NCI-H526 treated with DMSO at 0.1 percent for 48 hours (cell line): ENCODE measurements at regions not wholly inside any gene's neighbourhood (a gene's known extent, or its start where the extent isn't known, plus 50 kb on each side); places are given as distances from the start of the nearest gene placed in this dataset.

Source experiments
- DNase-seq: peaks from one replicate; lab custom pipeline; 2025; lab: John Stamatoyannopoulos, UW

DNA sequence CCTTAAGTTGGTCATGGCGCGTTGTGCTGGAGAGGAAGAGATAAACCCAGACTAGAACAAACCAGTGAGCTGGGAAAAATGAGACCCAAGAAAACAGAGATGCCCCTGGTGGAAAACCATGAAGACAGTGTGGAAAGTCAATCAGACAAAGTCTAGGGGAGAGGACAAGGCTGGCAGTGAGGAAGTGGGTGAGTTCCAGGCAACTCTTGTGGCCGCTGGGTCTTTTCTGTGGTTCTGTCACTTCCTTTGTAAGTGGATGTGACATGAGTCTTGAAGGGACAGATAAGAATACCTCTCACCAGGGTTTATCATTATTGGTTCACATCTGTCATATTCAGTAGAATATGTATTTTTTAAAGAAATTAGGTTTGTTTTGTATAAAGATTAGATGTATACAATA is 738.4 kb downstream of the DHX35 start:
- DNase-seq, result no peak

DNA sequence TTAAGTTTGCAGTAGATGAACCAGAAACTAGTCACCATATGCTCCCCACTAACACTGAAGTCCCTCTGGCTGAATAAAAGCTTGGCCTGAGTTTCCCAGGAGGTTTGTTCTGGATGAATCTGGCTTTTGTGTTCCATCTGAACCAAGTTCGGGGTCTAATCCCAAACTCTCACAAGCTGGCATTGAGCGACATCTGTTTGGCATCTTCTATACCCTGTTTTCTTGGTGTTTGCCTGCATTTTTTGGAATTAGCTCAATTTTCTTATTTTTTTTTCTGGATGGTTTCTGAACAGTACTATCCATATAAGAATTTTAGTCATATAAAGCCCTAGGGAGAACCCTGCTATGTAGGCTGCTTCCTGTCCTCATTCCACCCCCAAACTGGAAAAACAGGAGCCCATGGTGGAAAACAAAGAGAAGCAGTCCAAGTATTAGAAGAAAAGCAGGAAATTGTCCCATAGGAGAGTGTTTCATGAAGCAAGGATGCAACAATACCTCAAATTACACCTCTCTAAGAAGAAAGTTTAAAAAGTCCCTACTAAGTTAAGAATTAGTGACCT is 737.1 kb downstream of the DHX35 start:
- DNase-seq, result no peak

DNA sequence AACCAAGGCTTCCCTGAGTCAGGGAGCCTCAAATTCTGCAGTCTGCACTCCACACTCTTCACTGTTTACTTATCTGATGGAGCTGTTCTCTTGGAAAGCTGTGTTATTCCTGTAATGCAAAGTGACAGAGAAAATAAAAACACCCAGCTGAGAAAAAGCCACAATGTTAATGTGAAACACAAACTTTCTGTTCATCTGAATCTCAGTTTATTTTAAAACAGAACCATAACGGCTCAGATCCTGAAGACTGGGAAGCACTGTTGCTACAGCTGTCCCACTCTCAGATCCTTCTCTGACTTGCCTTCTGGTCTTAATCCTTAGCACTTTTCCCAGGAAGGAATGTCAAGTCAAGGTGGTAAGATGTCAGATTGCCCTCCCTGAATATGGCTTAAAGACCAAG is 736.6 kb downstream of the DHX35 start:
- DNase-seq, result no peak

DNA sequence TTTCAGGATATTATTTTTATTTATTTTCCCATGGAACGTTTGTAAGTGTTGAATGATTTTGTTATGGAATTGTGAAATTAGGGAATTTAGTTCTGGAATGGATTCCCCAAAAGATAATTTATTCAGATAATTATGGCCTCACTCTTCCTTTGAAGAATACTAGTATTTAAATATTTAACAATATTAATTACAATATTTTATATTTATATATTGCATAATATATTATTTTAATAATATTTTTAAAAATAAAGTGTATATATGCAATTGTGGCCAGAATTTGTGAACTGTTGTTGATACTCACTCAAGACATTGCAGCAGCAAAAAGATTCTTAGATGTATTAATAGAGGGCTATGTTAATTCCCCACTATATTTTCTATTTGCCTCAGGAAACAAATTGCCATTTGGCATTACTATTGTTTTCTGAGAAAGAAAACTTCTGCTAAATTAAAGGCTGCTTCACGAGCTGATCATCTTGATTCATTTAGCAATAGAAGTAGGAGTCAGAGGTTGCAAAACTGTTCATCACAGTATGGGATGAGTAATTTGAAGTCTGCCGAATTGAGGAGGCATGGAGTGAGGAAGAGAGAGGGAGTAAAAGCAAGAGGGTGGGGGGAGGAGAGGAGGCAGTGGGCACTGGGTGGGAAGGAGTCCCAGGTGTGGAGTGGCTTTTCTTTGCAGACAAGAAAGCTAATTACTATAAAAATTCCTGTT is 729.2 kb downstream of the DHX35 start:
- DNase-seq, result no peak

DNA sequence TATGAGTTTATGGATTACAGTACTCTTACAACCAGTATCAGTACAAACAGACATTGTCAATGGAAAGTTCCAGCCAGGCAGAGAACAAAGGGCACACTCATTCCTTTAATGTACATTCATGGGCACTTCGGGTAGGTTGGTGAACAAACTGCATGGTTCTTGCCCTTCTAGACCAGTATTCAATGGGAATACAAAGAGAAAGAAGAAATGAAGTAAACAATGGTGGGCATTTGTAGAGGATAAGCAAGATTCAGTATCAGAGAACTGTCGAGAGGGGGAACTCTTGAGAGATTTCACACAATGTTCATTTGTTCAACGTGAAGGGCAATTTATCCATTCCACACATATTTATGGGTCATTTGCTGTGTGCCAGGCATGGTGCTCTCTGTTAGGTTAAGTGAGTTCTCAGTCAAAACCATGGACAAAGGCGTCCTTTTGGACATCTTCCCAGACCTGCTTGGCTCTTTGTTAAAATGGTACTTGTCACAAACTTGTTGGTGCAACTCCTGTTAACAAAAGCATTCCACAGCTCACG is 714.8 kb downstream of the DHX35 start:
- no peak for DNase-seq

DNA sequence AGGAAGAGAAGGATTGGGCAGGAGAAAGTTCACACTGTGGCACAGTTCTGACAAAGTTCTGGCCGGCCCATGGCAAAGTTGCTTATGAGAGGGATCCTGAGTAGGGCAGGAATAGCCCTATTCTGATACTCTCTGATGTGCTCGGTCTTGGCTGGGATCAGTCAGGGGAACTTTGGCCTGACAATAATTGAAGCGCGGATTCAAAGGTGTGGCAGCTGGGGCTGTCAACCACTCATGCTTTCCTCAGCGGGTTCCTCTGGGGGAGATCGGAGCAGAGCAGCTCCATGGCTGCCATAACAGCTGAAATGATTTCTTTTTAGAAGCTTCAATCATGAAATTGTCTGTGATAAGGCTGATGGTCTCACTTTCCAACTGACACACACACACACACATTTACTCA is 714.1 kb downstream of the DHX35 start:
- no peak for DNase-seq

DNA sequence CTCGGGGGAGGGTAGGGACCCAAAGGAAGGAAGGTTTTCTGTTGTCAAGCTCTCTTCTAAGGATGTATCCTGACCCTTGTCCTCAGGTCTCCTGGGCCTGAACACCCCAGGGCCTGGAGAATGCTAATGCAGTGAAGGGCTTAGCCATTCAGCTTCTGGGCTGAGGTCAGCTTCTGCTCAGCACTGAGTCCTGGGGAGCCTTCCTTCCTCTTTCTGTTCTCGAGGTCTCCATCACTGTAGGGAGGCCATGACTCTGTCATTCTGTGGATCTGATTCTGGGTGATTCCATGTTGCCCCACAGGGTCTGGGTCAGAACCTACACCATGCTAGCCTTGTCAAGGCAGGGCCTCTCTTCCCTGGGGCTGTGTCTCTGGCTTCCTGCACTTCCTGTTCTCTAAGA is 712.7 kb downstream of the DHX35 start:
- no peak for DNase-seq

DNA sequence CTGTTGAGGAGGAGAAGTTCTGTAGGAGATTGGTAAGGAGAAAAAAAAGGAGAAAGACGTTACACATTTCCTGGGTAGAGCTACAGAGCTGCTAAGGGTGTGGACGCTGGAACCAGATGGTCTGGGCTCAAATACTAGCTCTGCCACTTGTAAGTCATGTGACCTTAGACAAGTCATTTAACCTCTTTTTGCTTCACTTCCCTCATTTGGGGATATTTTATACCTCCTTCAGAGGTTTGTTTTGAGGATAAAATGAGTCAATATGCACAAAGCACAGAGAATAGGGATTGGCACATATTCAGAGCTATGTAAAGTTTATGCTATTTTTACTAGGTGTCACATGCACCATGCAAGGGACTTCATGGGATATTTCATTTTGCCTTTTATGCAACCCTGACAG is 708.8 kb downstream of the DHX35 start:
- no peak for DNase-seq

DNA sequence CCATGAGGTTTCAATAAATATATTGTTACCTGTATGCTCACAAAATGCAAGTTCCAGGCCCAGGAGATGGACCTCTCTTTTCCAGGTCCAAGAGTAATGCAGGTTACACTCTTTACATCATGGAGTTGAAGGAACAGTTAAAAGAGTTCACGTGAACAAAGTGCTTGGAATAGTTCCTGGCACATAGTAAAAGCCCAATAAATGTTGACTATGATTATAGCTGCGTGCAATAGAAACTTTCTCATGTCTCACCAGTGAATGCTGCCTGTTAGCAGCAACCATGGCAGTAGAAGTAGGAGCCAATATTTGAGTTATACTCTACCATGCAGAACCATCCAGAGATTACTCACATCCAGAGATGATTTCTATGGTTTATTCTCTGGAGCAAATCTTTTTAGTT is 707.5 kb downstream of the DHX35 start:
- DNase-seq, result no peak

DNA sequence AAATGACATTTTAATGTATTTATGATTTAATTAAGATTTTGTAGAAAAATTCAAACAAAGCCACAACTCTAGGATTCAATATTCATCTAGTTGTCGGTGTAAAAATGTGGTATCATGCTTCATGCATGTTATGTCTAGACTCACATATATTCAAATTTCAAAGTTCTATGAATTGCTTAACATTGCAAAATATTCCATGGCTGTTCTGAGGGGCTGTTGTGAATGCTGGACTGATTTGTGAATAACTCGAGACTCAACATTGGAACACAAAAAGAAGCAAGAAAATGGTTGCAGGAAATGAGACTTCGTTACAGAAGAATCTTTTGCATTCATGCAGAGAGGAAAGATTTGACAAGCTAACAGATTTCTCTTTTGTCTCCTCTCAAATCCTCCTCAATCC is 705.9 kb downstream of the DHX35 start:
- no peak for DNase-seq

DNA sequence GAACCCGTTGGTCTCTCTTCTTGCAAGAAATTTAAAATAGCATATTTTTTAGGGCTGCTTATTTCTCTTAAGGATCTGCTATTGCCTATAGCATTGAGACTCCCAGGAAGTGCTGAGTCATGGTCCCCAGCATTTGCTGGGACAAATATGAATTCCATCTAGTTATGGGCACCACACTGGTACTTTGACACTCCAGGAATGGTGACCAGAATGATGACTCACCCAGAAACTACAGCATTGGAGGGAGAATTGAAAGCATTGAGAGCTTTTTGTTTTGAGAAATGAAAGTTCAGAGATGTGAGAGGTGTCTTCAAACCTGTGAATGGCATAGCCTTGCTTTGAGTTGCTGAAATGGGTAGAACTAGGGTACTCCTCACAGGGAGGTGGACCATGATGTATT is 699.7 kb downstream of the DHX35 start:
- DNase-seq, result no peak

DNA sequence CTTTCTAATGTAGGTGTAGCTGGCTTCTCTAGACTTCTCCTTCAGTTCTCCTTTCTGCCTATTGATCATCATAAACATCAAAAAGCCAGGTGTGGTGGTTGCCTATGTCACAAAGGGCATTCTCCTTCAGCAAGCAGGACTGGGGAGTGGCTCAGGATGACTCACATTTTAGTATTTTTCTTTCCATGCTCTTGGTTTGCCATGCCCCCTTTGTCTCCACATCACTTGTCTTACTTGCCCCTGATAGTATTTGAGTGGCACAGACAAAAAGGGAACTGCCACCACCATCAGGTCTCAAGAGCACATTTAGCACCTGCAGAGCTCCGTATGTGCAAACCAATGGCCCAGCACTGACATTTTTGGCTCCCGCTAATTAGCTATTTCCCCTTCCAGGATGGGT is 698.8 kb downstream of the DHX35 start:
- no peak for DNase-seq

DNA sequence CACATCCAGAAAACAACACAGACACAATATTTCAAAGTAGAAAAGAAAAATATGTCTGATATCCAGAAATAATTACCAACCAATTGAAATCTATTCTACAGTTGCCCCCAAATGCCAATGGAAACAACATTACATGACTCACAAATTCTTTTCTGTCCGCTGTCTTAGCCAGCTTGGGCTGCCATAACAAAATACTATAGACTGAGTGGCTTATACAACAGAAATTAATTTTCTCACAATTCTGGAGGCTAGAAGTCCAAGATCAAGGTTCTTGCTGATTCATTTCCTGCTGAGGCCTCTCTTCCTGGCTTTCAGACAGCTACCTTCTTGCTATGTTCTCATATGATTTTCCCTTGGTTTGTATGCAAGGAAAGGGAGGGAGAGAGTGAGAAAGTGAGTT is 698.1 kb downstream of the DHX35 start:
- no peak for DNase-seq

DNA sequence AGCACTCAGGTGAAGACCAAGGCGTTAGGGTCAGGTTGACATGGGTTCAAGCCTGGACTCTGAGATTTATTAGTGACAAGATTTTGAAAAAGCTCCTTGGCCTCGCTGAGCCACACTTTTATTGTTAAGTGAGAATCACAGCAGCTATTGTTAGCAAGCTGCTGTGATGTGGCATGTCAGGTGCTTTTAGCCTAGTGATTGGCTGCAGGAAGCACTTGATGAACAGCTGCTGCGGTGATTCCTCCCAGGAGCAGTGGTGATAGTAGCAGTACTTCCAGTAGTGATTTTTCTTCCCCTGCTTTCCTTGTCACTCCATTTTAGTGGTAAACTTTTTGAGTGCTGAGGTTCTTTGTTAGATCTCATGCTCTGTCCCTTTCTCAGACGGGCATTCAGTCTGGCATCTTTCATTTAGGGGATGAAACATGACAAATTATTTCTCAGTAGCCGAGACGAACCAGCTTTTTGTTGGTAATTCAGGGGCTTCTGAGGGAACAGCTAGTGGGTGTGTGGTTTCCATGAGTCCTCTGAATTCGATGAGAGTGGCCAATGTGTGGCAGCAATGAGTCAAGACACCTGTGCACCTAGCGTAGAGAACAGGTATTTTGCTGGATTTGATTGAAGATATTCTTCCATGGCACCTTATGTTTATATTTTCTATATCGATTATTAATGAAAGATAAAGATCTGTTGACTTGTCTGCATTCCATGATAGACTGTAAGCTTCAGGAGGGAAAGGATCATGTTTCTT is 696.7 kb downstream of the DHX35 start:
- DNase-seq, result no peak

DNA sequence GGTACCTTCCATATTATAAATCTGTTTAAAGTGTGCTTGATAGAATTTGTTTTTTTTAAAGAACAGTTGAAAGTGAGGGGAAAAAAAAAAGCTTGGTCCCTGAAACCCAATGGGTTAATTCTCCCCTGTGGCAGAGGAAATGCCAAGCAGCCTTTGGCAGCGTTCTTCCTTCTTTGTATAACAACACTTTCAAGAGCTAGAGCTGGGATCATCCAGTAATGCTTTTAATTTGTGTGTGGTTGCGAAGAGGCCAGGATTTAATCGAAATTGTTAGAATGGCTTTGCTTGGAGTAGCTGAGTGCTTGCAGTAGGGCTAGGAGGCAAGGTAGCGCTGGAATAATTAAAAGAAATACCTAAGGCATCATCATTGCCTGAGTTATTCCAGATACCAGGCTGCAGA is 692.0 kb downstream of the DHX35 start:
- DNase-seq, result no peak

DNA sequence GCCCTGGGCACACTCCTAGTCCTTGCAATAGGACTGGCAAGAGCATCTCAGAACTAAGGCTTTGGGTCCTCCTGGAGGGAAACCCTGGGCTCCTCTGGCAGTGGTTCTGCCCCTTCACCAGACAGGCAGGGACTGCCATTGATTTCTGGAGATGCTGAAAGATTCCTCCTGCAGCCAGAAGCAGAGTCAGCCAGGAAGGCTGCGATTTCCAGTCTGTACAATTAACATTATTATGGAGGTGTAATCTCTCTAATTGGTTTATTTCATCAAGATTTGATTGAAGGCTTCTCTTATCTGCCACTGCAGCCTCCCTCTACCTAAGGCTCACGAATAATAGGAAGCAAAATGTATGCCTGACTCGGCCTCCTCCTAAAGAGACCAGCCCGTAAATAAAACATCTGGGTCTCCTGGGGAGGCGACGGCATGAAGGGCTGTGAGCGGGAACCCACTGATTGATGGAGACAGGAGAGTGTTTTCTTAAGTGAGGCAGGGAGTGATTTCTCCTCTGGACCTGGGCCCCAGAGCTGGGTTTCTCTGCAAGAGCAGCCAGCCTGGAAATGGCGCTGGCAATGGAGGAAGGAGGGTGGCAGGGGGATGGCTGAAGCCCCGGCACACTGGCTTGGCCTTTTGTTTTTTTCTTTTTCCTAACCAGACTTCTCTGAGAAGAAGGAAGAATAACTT is 689.6 kb downstream of the DHX35 start:
- DNase-seq, result no peak

DNA sequence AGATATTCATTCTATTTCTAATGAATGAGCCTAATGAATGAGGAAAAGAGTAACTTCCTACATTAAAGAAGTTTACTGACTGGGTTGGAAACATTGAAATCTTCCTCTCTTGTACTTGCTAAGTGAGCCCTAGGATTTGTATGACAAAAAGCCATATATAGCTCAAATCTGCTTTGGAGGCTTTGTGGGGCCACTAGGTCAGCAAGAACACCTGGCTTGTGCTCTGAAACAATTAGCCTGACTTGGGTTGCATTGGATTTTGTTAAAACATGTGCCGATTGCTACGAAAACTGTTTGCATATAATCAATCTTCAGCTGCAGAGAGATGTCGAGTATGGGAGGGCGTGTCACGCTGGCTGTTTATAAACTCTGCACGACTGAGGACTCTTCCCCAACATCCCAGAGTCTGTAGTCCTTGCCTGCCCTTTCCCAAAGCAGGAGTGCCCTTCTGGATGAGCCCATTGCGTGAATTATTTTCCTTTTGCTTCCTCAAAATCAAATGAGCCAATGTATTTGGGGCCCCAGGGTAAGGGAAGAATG is 684.8 kb downstream of the DHX35 start:
- DNase-seq, result no peak

DNA sequence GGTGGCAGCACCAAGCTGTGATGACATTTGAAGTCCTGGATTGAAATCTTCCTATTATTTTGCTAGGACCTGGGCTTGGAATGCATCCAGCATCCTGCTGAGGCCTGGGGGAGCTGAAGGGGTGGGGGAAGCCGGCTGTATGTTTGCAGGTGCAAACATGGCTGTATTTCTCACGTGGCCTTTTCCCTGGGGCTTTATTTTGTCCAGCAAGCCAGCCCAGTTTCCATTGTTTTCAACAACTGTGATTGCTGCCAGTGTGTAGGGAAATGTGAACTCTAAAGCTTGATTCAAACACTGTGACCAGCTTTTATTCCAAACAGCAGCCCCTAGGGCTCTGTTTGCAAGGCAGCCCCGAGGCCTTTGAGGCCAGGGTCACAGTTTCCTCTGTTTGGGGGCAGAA is 683.0 kb downstream of the DHX35 start:
- DNase-seq, result no peak

DNA sequence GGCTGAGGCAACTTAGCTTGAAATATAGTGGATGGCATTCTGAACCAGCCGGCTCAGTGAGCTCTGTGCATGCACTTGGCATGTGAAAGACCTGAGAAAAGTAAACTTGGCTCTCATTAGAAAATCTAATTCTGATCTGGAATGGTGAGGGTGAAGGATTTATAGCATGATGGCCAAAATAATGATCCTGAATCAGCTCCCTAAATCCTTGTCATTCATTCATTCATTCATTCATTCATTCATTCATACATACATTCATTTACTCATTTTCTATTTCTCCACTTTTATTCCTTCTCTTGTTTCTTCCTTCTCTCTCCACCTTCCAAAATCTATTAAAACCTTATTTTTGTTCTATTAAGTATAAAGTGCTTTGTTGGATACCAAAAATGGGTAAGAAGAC is 681.1 kb downstream of the DHX35 start:
- no peak for DNase-seq

DNA sequence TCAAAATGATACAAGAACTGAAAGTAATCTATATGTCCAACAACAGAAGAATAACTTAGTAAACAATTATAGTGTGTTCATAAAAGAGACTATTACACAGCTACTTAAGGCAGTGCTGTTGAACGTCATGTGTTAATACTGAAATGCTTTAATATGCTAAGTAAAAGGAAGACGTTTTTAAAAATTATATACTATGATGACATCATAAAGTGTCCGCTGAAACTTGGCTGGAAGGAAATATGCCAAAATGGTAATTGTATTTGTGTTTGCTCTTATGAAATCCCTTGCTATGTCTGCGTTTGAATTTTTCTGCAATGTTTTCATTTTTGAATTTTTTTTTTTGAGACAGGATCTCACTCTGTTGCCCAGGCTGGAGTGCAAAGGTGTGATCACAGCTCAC is 679.3 kb downstream of the DHX35 start:
- DNase-seq, result no peak

DNA sequence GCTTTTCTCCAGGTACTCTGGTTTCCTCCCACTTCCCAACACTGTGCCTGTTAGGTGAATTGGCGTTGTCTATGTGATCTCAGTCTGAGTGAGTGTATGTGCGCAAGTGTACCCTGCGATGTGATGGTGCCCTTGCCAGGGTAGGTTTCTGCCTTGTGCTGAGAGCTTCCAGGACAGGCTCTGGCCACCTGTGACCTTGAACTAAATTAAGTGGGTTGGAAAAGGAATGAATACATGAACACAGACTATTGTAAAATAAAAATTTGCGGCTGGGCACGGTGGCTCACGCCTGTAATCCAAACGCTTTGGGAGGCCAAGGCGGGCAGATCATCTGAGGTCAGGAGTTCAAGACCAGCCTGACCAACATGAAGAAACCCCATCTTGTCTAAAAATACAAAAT is 678.0 kb downstream of the DHX35 start:
- DNase-seq, result no peak

DNA sequence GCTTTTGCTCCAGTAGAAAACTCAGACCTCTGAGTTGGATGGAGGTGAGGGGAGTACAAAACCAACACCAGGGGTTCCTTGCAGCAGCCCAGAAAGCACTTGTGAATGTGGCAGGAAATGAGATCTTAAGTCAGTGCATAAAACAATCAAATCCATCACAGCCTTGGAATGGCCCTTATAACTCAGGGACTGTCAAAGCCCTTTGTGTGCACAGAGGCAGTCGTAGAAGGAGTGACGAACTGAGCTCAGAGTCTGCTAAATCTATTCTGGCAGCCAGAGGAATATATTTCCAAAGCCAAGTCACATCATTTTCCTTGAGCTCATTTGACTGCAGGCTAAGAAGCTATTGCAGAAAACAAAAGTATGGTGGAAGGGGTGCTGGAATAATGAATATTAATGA is 676.6 kb downstream of the DHX35 start:
- no peak for DNase-seq

DNA sequence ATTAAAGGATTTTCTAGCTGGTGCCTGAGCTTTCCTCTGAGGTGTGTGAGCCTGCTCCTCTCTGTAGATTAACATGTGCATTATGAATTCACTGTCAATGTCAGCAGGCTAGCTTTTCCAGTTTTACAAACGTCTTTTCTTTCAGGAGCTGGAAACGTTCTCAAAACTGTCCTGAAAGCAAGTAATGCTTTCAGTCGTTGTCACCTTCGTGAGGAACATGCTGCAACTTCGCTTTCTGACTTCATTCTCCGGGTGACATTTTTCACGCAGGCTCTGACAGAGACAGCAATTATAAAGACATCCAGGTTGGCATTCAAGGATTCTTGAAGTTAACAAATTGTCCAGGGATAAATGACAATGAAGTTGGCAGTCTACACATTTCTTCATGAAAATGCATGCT is 671.5 kb downstream of the DHX35 start:
- no peak for DNase-seq
